Endothelial cell of umbilical vein (primary cell): ENCODE measurements at regions not wholly inside any gene's neighbourhood (a gene's known extent, or its start where the extent isn't known, plus 50 kb on each side); places are given as distances from the start of the nearest gene placed in this dataset.

Experiments
- EZH2 ChIP-seq: IDR thresholded peaks from 2 replicates; pipeline ENCODE4 v1.6.1; 2012; ENCODE audit warnings: borderline replicate concordance, low read depth, mild to moderate bottlenecking, moderate library complexity, low read length, inconsistent platforms; ENCODE audit not compliant: severe bottlenecking
- FOS ChIP-seq: IDR thresholded peaks from 2 replicates; pipeline ENCODE4 v1.6.1; 2011; ENCODE audit warnings: mild to moderate bottlenecking, low read length, moderate library complexity, borderline replicate concordance; ENCODE audit not compliant: insufficient read depth
- POLR2A ChIP-seq: IDR thresholded peaks from 2 replicates; pipeline ENCODE4 v1.6.1; 2012; ENCODE audit warnings: low read depth, mild to moderate bottlenecking, control low read depth, low read length
- TF ChIP-seq, protein P1 (sequence below), 2 donors: IDR thresholded peaks; 1 replicate in 1 of 2; 2 replicates in 1 of 2; pipeline ENCODE4 v1.5.1; 2011; ENCODE audit warnings: low read length in 2 of 2, mild to moderate bottlenecking in 2 of 2, moderate library complexity in 2 of 2, control low read depth in 1 of 2, inconsistent platforms in 1 of 2, low read depth in 1 of 2; ENCODE audit not compliant: insufficient read depth in 1 of 2; ENCODE audit errors: extremely low read depth in 1 of 2

DNA sequence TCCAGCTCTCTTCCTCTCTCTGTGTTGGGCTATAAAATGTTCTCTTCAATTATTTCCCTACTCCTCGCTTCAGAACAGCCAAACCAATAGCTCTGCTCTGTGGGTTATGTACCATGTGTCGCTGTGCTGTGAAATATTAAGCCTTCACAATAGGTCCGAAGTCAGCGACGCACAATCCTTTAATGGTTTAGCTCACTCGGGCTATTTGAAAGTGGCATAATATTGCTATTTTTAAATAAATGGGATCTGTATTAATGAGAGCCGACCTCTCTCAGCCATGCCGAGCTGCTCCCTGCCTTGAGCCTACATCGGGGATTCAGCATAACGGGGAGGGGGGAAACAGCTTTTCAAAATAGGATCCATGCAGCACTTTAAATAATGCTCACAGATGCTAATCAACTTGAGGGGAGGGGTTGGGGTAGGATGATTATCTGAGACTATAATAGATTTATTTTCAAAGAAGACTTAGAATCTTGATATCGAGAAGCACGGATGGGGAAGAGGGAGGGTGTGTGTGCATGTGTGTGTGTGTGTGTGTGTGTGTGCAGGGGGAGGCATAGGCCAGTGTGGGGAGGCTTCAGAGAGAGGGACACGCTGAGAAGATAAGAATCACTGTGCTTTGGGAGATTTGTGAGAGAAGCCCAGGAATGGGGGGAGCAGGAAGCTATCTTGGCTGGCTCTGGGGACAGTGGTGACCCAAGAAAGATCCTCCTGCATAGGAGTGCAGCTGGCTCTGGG, 271.5 kb downstream of the NXPE2 start:
- TF ChIP-seq, protein P1, sequence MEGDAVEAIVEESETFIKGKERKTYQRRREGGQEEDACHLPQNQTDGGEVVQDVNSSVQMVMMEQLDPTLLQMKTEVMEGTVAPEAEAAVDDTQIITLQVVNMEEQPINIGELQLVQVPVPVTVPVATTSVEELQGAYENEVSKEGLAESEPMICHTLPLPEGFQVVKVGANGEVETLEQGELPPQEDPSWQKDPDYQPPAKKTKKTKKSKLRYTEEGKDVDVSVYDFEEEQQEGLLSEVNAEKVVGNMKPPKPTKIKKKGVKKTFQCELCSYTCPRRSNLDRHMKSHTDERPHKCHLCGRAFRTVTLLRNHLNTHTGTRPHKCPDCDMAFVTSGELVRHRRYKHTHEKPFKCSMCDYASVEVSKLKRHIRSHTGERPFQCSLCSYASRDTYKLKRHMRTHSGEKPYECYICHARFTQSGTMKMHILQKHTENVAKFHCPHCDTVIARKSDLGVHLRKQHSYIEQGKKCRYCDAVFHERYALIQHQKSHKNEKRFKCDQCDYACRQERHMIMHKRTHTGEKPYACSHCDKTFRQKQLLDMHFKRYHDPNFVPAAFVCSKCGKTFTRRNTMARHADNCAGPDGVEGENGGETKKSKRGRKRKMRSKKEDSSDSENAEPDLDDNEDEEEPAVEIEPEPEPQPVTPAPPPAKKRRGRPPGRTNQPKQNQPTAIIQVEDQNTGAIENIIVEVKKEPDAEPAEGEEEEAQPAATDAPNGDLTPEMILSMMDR (IDR thresholded peaks at IDR 0.05; ENCODE audit: extremely low read depth in 1 of 2, insufficient read depth in 1 of 2, low read depth in 1 of 2, low read length in 2 of 2): no peak
- no peak for TF ChIP-seq POLR2A
- no peak for TF ChIP-seq EZH2
- TF ChIP-seq FOS: no peak
